MCF 10A (cell line): ENCODE measurements at regions not wholly inside any gene's neighbourhood (a gene's known extent, or its start where the extent isn't known, plus 50 kb on each side); places are given as distances from the start of the nearest gene placed in this dataset.

ENCODE experiments used
- BruUV-seq: library from RNA; stranded (reverse); fragments of 400-500 nt; replicated peaks from 2 replicates; lab custom pipeline; 2021; lab: Mats Ljungman, UMichigan
- CTCF ChIA-PET: fragments of 300-600 bp; sonication (Branson Sonifier 250); formaldehyde crosslinking; extraction: SDS; loops from one replicate; lab custom pipeline; 2021; ENCODE audit warnings: antibody characterized with exemption, inconsistent platforms; lab: Yijun Ruan, JAX
- POLR2A ChIA-PET: fragments of 300-600, 350-650 bp; sonication (Branson Sonifier 250); formaldehyde crosslinking; extraction: SDS; loops from one replicate; lab custom pipeline; 2020; ENCODE audit warnings: antibody characterized with exemption, inconsistent platforms; lab: Yijun Ruan, JAX
- DNase-seq: peaks from one replicate; pipeline ENCODE4 v3.0.0-alpha.2; 2018; ENCODE audit not compliant: unreplicated experiment
- H3K27ac Mint-ChIP-seq: one replicate; pipeline ENCODE4 v1.8.0; 2022; ENCODE audit warnings: mild to moderate bottlenecking, low read depth, mixed read lengths; ENCODE audit not compliant: unreplicated experiment
- H3K27me3 Mint-ChIP-seq: one replicate; pipeline ENCODE4 v1.8.0; 2022; ENCODE audit warnings: mixed read lengths; ENCODE audit not compliant: insufficient read depth, unreplicated experiment
- H3K36me3 Mint-ChIP-seq: one replicate; pipeline ENCODE4 v1.8.0; 2022; ENCODE audit warnings: mild to moderate bottlenecking, moderate library complexity, mixed read lengths; ENCODE audit not compliant: insufficient read depth, unreplicated experiment
- H3K4me1 Mint-ChIP-seq: one replicate; pipeline ENCODE4 v1.8.0; 2022; ENCODE audit warnings: mixed read lengths; ENCODE audit not compliant: insufficient read depth, unreplicated experiment
- H3K4me3 Mint-ChIP-seq: one replicate; pipeline ENCODE4 v1.8.0; 2022; ENCODE audit warnings: mild to moderate bottlenecking, moderate library complexity, mixed read lengths; ENCODE audit not compliant: unreplicated experiment
- H3K9me3 Mint-ChIP-seq: one replicate; pipeline ENCODE4 v1.8.0; 2022; ENCODE audit warnings: mixed read lengths; ENCODE audit not compliant: unreplicated experiment
- CTCF ChIP-seq: fragments of 200-600 bp; IDR thresholded peaks from one replicate; pipeline ENCODE4 v1.8.0; 2022; ENCODE audit warnings: antibody characterized with exemption, mild to moderate bottlenecking; ENCODE audit not compliant: unreplicated experiment
- intact Hi-C: fragments of 100-400 bp; cut with micrococcal nuclease; formaldehyde crosslinking; loops from 2 replicates; pipeline ENCODE4 v1.14.1; 2022

GRCh38 chr6:66740346-66740745 is 1033.3 kb upstream of the EYS start:
- intact Hi-C loops, result no loop called here
- DNase-seq, result no peak
- Mint-ChIP-seq H3K9me3 (no peaks in the 10 kb centered on the region), H3K36me3 (no peaks in the 10 kb centered on the region), H3K27ac (no peak overlapping the region), H3K4me3 (no peak overlapping the region), H3K27me3 (no peaks in the 10 kb centered on the region), H3K4me1 (peaks cover 8% of the 10 kb centered on the region)
- ChIA-PET POLR2A (no interaction called here), CTCF (no interaction called here)
- TF ChIP-seq CTCF, result no peak
- BruUV-seq, result no TSS peak

GRCh38 chr6:66735106-66735890 is 1028.3 kb upstream of the EYS start:
- TF ChIP-seq CTCF, result no peak
- H3K36me3 Mint-ChIP-seq, result no peaks in the 10 kb centered on the region
- no peaks in the 10 kb centered on the region for H3K27me3 Mint-ChIP-seq
- intact Hi-C loops, result no loop called here
- CTCF ChIA-PET, result interaction anchor here (0.6 kb wide), 1 partner anchor 77 kb away, joined by 3 read pairs; no protein-coding TSS in a partner anchor
- POLR2A ChIA-PET, result no interaction called here
- DNase-seq, result peak; percentile 64
- H3K27ac Mint-ChIP-seq, result no peak overlapping the region
- BruUV-seq, result no TSS peak
- H3K9me3 Mint-ChIP-seq, result no peaks in the 10 kb centered on the region
- H3K4me1 Mint-ChIP-seq, result peaks cover 11% of the 10 kb centered on the region
- H3K4me3 Mint-ChIP-seq, result no peak overlapping the region

- TF ChIP-seq CTCF, result no peak
- POLR2A ChIA-PET, result no interaction called here
- Mint-ChIP-seq H3K27ac (no peak overlapping the region), H3K9me3 (no peaks in the 10 kb centered on the region), H3K36me3 (no peaks in the 10 kb centered on the region), H3K4me1 (peaks cover 18% of the 10 kb centered on the region), H3K27me3 (no peaks in the 10 kb centered on the region), H3K4me3 (no peak overlapping the region)
- intact Hi-C loops, result no loop called here
- CTCF ChIA-PET, result interaction anchor here (0.6 kb wide), 2 partner anchors 1495 to 1767 kb away, joined by 3 read pairs; no protein-coding TSS in a partner anchor
- peak; percentile 30 for DNase-seq
- no TSS peak for BruUV-seq
Observed at GRCh38 chr6:66731310-66731709, 1024.3 kb upstream of the EYS start.

GRCh38 chr6:66725670-66726069 is 1018.6 kb upstream of the EYS start:
- BruUV-seq, result no TSS peak
- no peaks in the 10 kb centered on the region for H3K36me3 Mint-ChIP-seq
- H3K4me3 Mint-ChIP-seq, result no peak overlapping the region
- intact Hi-C loops, result no loop called here
- ChIA-PET CTCF (no interaction called here), POLR2A (no interaction called here)
- DNase-seq, result no peak
- no peak overlapping the region for H3K27ac Mint-ChIP-seq
- no peaks in the 10 kb centered on the region for H3K9me3 Mint-ChIP-seq
- H3K4me1 Mint-ChIP-seq, result peaks cover 12% of the 10 kb centered on the region
- H3K27me3 Mint-ChIP-seq, result no peaks in the 10 kb centered on the region
- TF ChIP-seq CTCF, result no peak
